HG03571 (cell line): ENCODE measurements at regions not wholly inside any gene's neighbourhood (a gene's known extent, or its start where the extent isn't known, plus 50 kb on each side); places are given as distances from the start of the nearest gene placed in this dataset.
"Not testable (repeated sequence)": the region's sequence is repeated elsewhere in the genome, so short reads cannot be mapped to it uniquely, and the experiment has no call there.

Experiments
- ATAC-seq: cut with Tn5 transposase; IDR thresholded peaks from one replicate; pipeline ENCODE4 v1.9.1; 2021; ENCODE audit not compliant: unreplicated experiment

GRCh38 chr3:162370141-162370540, 873.5 kb downstream of the OTOL1 start:
- no peak for ATAC-seq

- ATAC-seq: no peak
These were observed 880.2 kb downstream of the OTOL1 start for GRCh38 chr3:162376761-162377160.

GRCh38 chr3:162377608-162378007, 881.0 kb downstream of the OTOL1 start:
- ATAC-seq: no peak

DNA sequence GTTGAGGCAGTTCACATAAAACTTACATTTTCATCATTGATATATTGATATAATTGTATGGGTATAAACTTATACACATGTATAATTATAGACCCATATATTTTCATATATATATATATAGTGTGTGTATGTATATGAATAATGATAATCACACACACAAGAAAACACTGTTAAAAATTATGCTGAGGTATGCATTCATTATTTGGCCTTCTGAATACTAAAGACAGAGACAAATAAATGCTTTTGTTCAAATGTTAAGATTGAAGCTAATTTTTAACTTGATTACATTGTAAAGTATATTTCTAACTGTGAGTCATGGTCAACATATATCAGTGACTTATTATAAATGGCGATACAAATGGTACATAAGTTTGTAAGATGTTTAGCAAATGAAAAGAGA, 888.8 kb downstream of the OTOL1 start:
- ATAC-seq: no peak

- no peak for ATAC-seq
These were observed 894.3 kb downstream of the OTOL1 start for GRCh38 chr3:162390891-162391290.

GRCh38 chr3:162391301-162391700, 894.7 kb downstream of the OTOL1 start:
- no peak for ATAC-seq

GRCh38 chr3:162395496-162395895, 898.9 kb downstream of the OTOL1 start:
- no peak for ATAC-seq

GRCh38 chr3:162398554-162398953, 901.9 kb downstream of the OTOL1 start:
- no peak for ATAC-seq

GRCh38 chr3:162400697-162401096, 904.1 kb downstream of the OTOL1 start:
- ATAC-seq: no peak

- ATAC-seq: not testable (repeated sequence)
These were observed 914.9 kb downstream of the OTOL1 start for GRCh38 chr3:162411556-162411955.

DNA sequence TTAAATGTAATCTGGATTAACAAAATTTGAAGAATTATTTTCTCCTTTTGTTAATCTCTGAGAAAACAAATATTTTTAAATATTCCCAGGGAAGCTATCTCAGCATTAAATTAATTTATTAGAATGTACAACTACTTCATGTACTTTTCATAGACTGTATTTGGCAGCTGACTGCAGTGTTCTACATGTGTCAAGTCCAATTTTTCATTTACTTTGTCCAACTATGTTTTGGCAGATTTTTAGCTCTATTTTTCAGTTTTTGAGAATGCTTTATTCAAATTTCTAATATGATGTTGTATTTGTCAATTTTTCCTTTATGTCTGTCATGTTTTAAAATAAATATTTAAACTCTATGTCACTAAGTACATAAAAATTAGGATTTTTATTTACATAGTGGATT, 925.1 kb downstream of the OTOL1 start:
- no peak for ATAC-seq

DNA sequence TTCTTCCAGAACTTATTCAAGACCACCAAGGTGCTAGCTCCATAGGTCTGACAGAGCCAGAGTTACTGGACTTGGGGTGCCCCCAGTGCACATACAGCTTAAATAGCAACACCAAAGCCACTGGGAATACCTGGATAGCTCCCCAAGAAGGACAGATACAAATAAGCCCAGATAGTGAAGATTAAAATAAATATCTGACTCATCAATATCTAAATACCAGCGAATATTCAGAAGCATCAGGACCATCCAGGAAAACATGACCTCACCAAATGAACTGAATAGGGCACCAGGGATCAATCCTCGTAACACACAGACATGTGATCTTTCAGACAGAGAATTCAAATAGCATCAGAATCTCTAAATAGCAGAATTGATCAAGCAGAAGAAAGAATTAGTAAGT, 931.6 kb downstream of the OTOL1 start:
- ATAC-seq: no peak

DNA sequence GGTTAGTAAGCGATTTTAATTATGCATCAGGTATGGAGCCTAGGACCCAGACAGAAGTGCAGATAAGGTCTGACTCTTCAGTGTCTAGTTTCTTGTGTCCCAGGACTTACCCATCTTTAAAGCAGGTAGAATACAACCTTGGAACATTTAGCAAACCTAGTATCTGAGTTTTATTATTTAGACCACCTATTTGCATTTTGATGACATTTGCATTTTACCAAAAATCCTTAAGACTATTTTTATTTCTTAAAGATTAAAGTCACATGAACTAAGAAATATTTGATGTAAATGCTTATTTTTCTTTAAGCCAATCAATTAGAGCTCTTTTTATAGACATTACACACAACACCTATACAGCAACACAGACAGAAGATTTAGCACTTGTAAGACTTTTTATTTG, 939.1 kb downstream of the OTOL1 start:
- no peak for ATAC-seq

DNA sequence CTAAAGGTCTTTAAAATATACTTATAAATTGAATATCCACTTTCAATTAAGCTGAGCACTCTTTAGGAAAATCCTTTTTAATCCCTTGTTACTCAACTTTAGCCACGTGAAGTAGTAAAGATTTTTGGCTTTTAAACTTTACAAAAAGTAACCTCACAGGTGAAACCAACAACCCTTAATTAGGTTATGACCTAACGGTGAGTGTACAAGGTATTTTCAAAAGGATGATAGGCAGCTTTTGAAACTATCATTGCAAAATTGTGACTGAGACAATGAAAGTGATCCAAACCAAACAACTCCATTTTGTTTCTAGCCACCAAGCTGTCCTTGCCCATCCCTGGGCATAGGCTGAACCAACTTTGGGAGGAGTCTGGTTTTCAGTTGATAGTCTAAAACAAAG, 940.2 kb downstream of the OTOL1 start:
- ATAC-seq: no peak

DNA sequence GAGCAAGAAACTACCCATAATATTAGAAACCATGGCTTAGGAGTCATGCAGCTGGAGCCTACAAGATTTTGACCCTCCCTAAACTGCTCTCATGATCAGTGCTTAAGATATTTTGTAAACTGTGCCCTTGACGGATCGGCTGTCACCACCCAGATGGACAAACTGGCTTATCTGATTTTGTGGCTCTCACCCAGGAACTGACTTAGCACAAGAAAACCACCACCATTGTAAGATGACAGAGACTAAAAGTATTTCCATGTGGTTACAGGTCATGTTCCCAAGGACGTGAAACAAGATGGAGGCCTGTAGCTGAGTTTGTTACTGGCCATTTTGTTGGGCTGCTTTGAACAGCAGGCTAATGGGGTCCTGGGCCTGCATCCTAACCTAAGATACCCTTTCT, 940.9 kb downstream of the OTOL1 start:
- ATAC-seq: no peak

DNA sequence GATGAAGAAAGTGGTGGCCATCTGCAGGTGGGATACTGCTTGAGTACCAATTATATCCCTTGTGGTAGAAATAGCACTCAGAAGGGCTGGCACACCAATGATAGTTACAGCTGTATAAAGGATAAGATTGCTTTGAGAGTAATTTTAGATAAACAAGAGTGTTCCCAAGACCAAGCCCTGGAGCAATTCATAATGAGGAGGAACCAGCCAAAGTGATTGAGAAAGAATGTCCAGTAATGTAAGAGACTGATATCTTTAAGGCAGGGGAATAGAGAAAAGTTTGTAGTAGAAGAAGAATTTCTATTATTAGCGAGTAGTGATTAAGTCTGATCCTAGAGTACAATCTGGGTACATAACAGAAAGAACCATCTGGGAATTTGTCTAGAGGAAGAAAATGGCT, 945.1 kb downstream of the OTOL1 start:
- ATAC-seq: no peak

DNA sequence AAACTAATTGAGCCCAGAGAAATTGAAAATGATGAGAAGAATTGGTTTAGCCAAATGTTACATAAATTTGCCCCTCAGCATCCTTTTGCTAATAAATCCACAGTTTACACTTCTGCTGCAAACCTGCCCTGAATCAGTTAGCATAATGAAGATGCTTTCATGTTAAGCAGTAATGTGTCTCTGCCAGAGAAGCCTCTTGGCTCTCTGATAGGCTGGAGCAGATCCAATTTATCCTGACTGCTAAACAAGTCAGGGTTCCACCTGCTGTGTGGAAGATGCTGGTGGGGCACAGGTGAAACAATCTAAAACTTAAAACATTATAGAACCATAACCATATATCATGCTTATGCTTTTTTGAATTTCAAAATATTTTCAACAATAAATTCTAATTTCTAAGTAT, 946.8 kb downstream of the OTOL1 start:
- no peak for ATAC-seq

DNA sequence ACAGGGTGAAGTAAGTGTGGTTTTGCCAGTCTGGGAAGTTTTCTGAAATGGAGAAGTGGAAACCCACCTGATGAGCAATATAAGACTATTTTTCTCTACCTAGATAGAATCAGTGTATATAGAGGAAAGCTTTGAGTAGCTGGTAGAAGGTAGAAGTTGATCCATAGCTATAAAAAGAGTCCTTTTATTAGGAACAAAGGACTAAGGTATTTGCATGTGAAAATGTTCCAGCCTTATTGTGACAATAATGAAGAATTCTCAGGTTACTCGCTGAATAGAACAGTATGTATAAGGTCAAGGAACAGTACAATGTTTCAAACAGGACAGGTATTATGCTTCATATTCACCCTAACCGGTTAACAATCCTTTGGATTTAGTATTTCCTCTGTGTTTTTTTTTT, 972.2 kb downstream of the OTOL1 start:
- no peak for ATAC-seq

GRCh38 chr3:162487138-162487537, 990.5 kb downstream of the OTOL1 start:
- ATAC-seq: no peak

- no peak for ATAC-seq
These were observed 993.2 kb downstream of the OTOL1 start for GRCh38 chr3:162489853-162490252.

- ATAC-seq: no peak
These were observed 995.3 kb downstream of the OTOL1 start for GRCh38 chr3:162491952-162492351.

- no peak for ATAC-seq
These were observed 996.0 kb downstream of the OTOL1 start for GRCh38 chr3:162492446-162493081.

DNA sequence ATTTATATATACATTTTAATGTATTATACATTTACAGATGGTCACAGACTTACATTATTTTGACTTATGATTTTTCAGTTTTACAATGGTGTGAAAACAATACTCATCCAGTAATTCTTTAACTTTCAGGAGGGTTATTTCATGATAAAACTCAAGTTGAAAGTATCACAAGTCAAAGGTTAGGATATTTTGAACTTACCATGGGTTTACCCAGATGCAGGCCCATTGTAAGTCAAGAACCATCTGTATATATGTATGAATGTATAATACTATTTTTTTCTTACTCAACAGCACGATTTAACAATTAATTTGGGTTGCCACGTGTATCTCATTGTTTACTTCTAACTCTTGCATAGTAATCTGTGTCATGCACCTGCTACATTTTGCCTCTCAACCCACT, 1002.0 kb downstream of the OTOL1 start:
- no peak for ATAC-seq

DNA sequence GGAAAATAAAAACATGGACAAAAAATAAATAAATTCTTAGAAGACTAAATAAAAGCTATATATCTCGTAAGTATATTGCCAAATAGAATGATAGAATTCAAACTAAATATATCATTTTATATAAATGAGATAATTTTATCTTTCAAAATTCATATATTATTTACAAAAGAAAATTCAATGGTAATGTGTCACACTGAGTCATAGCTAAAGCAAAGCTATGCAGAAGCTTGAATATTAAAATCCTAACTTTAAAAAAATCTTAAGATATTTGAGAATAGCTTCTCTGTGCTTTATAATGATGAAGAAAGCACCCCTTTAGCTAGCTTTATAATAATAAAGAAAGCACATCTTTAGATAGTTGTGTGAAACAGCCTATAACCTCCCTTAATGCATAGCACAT, 1010.8 kb downstream of the OTOL1 start:
- ATAC-seq: no peak
